Astrocyte (in vitro differentiated cells and primary cell): ENCODE measurements at regions not wholly inside any gene's neighbourhood (a gene's known extent, or its start where the extent isn't known, plus 50 kb on each side); places are given as distances from the start of the nearest gene placed in this dataset.
A peak's percentile ranks its signal among the peaks of the same experiment; 100 is the strongest.

Source experiments
- DNase-seq: peaks from one replicate; pipeline ENCODE4 v3.0.0-alpha.2; 2010; ENCODE audit warnings: low read depth
- FAIRE-seq: peaks from 2 replicates; lab custom pipeline; 2011; peaks lifted over from hg19 to GRCh38; lab: Jason Lieb, UNC
- H2AFZ ChIP-seq: 2 replicates; pipeline ENCODE4 v1.6.0; 2012; ENCODE audit warnings: low read depth, low read length, inconsistent platforms
- H3K27ac ChIP-seq: 2 replicates; pipeline ENCODE4 v1.5.1; 2011; ENCODE audit warnings: low read depth, low read length, inconsistent platforms
- H3K27me3 ChIP-seq: 2 replicates; pipeline ENCODE4 v1.6.0; 2011; ENCODE audit warnings: low read length, inconsistent platforms; ENCODE audit not compliant: insufficient read depth
- H3K36me3 ChIP-seq: 2 replicates; pipeline ENCODE4 v1.5.1; 2011; ENCODE audit warnings: low read length, inconsistent platforms; ENCODE audit not compliant: insufficient read depth
- H3K4me1 ChIP-seq: 2 replicates; pipeline ENCODE4 v1.5.1; 2011; ENCODE audit warnings: low read length, inconsistent platforms; ENCODE audit not compliant: insufficient read depth
- H3K4me2 ChIP-seq: 2 replicates; pipeline ENCODE4 v1.6.0; 2012; ENCODE audit warnings: low read length, inconsistent platforms
- H3K4me3 ChIP-seq: 2 replicates; pipeline ENCODE4 v1.5.1; 2011; ENCODE audit warnings: low read depth, mild to moderate bottlenecking, low read length, inconsistent platforms; ENCODE audit not compliant: insufficient read depth
- H3K79me2 ChIP-seq: 2 replicates; pipeline ENCODE4 v1.6.0; 2012; ENCODE audit warnings: mild to moderate bottlenecking, low read length, inconsistent platforms; ENCODE audit not compliant: insufficient read depth
- H3K9ac ChIP-seq: 2 replicates; pipeline ENCODE4 v1.6.0; 2012; ENCODE audit warnings: mild to moderate bottlenecking, low read length, inconsistent platforms
- H3K9me3 ChIP-seq: 2 replicates; pipeline ENCODE4 v1.5.1; 2012; ENCODE audit warnings: low read depth, mild to moderate bottlenecking, low read length, inconsistent platforms; ENCODE audit not compliant: insufficient read depth
- H4K20me1 ChIP-seq: 2 replicates; pipeline ENCODE4 v1.6.0; 2012; ENCODE audit warnings: low read length, inconsistent platforms; ENCODE audit not compliant: insufficient read depth
- H3K27ac Mint-ChIP-seq: one replicate; pipeline ENCODE4 v1.8.0; 2021; ENCODE audit warnings: mild to moderate bottlenecking, mixed read lengths; ENCODE audit not compliant: unreplicated experiment
- H3K27me3 Mint-ChIP-seq: one replicate; pipeline ENCODE4 v1.8.0; 2021; ENCODE audit warnings: low read depth, mixed read lengths; ENCODE audit not compliant: unreplicated experiment
- H3K36me3 Mint-ChIP-seq: one replicate; pipeline ENCODE4 v1.8.0; 2021; ENCODE audit warnings: low read depth, mixed read lengths; ENCODE audit not compliant: unreplicated experiment
- H3K4me1 Mint-ChIP-seq: one replicate; pipeline ENCODE4 v1.8.0; 2021; ENCODE audit warnings: low read depth, mixed read lengths; ENCODE audit not compliant: unreplicated experiment
- H3K4me3 Mint-ChIP-seq: one replicate; pipeline ENCODE4 v1.8.0; 2021; ENCODE audit warnings: mild to moderate bottlenecking, moderate library complexity, mixed read lengths; ENCODE audit not compliant: unreplicated experiment
- H3K9me3 Mint-ChIP-seq: one replicate; pipeline ENCODE4 v1.8.0; 2021; ENCODE audit warnings: mild to moderate bottlenecking, mixed read lengths; ENCODE audit not compliant: unreplicated experiment
- CTCF ChIP-seq: IDR thresholded peaks from 2 replicates; pipeline ENCODE4 v1.5.1; 2011; ENCODE audit warnings: low read depth, mild to moderate bottlenecking, inconsistent platforms, low read length, moderate library complexity; ENCODE audit not compliant: insufficient read depth
- EZH2 ChIP-seq: IDR thresholded peaks from 2 replicates; pipeline ENCODE4 v1.6.1; 2012; ENCODE audit warnings: mild to moderate bottlenecking, low read length, inconsistent platforms; ENCODE audit not compliant: insufficient read depth

DNA sequence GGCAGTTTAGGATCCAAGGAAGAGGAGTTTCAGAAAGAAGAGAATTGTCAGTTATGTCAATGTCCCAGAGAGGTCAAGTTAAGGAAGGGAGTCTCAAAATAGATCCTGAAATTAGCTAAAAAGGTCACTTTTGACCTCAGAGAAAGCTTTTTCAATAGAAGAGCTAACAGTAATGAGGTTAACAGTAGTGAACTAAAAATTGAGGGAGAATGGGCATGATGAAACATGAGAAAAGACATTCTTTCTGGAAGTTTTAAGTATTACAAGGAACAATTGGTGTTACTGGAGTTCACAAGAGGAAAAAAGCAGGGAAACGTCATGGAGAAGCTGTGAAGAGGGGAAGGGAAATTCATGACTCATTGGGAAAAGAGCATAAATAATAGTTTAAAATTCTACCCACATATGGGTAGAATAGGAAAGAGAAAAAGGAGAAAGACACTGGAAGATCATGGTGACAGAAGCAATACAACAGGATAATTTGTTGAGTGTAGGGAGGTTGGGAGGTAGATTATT lies 381.2 kb upstream of the FAR2 start:
- Mint-ChIP-seq H3K4me1 (peaks cover 7% of the 10 kb centered on the region), H3K27me3 (peaks cover 2% of the 10 kb centered on the region), H3K4me3 (no peak overlapping the region), H3K36me3 (no peaks in the 10 kb centered on the region), H3K9me3 (no peaks in the 10 kb centered on the region), H3K27ac (no peak overlapping the region)
- Histone ChIP-seq H2AFZ (no peak overlapping the region), H3K9me3 (no peaks in the 10 kb centered on the region), H3K9ac (no peak overlapping the region), H3K27ac (no peak overlapping the region), H3K4me3 (no peak overlapping the region), H4K20me1 (no peaks in the 10 kb centered on the region), H3K27me3 (no peaks in the 10 kb centered on the region), H3K36me3 (no peaks in the 10 kb centered on the region), H3K4me1 (no peaks in the 10 kb centered on the region), H3K4me2 (no peak overlapping the region), H3K79me2 (no peaks in the 10 kb centered on the region)
- FAIRE-seq (no peak), DNase-seq (peak; percentile 6)
- TF ChIP-seq CTCF: no peak
- no peak for TF ChIP-seq EZH2

DNA sequence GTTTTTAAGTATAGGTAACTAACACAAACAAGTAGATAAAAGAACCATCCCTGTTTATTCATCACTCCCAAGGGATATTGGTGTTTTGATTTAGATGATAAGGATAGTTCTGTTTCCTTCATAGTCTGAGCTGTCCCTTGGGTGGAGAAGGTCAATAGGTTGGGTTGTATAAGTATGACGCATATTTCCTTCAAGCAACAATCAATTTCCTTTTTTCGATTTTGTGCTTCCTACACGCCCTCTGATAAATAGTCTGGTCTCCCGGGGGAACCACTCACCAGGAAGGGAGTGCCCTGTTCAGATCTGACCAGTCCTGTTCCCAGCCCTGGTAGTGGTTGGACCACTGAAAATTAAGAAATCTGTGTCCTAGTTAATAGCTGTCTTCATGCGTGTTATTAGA lies 378.8 kb upstream of the FAR2 start:
- no peak overlapping the region for H2AFZ ChIP-seq
- no peak overlapping the region for H3K4me2 ChIP-seq
- H3K36me3 ChIP-seq: no peaks in the 10 kb centered on the region
- DNase-seq (no peak), FAIRE-seq (no peak)
- no peaks in the 10 kb centered on the region for H3K4me1 ChIP-seq
- H3K9me3 ChIP-seq: no peaks in the 10 kb centered on the region
- H3K79me2 ChIP-seq: no peaks in the 10 kb centered on the region
- Mint-ChIP-seq H3K4me3 (no peak overlapping the region), H3K36me3 (no peaks in the 10 kb centered on the region), H3K4me1 (peaks cover 7% of the 10 kb centered on the region), H3K9me3 (no peaks in the 10 kb centered on the region), H3K27ac (no peak overlapping the region), H3K27me3 (peaks cover 2% of the 10 kb centered on the region)
- no peak overlapping the region for H3K27ac ChIP-seq
- H3K27me3 ChIP-seq: no peaks in the 10 kb centered on the region
- no peaks in the 10 kb centered on the region for H4K20me1 ChIP-seq
- no peak overlapping the region for H3K4me3 ChIP-seq
- no peak overlapping the region for H3K9ac ChIP-seq
- TF ChIP-seq EZH2: no peak
- TF ChIP-seq CTCF: no peak

DNA sequence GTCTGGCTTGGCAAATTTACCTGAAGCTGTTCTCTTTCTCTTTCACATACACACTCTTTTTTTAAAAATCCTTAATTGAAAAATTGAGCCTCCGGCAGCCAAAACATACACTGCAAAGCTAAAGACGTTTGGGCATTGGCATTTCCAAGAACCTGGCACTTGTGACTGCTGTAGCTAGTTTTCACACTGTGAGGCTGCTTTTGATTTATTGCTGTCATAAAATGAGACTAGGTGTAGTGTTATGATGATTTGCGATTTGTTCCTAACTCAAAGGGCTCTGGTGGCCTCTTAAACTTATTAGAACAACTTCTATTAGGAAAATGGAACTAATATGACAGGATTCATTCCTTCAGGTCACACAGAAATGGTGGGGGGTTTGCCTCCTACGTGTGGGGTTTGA lies 377.1 kb upstream of the FAR2 start:
- Mint-ChIP-seq H3K4me1 (peaks cover 7% of the 10 kb centered on the region), H3K27me3 (peaks cover 2% of the 10 kb centered on the region), H3K36me3 (no peaks in the 10 kb centered on the region), H3K9me3 (no peaks in the 10 kb centered on the region), H3K4me3 (no peak overlapping the region), H3K27ac (no peak overlapping the region)
- no peak overlapping the region for H3K27ac ChIP-seq
- no peaks in the 10 kb centered on the region for H3K27me3 ChIP-seq
- no peaks in the 10 kb centered on the region for H3K4me1 ChIP-seq
- H3K9me3 ChIP-seq: no peaks in the 10 kb centered on the region
- no peak overlapping the region for H3K4me3 ChIP-seq
- FAIRE-seq: no peak
- no peak for DNase-seq
- no peak for TF ChIP-seq EZH2
- no peak for TF ChIP-seq CTCF
- H3K36me3 ChIP-seq: no peaks in the 10 kb centered on the region
- H3K4me2 ChIP-seq: no peak overlapping the region
- no peaks in the 10 kb centered on the region for H3K79me2 ChIP-seq
- no peak overlapping the region for H3K9ac ChIP-seq
- no peaks in the 10 kb centered on the region for H4K20me1 ChIP-seq
- H2AFZ ChIP-seq: no peak overlapping the region
